ENCODE measurements at regions not wholly inside any gene's neighbourhood (a gene's known extent, or its start where the extent isn't known, plus 50 kb on each side); places are given as distances from the start of the nearest gene placed in this dataset.

- Mint-ChIP-seq H3K36me3 (ENCODE audit: low read depth) (peaks cover 7% of the 10 kb centered on the region), H3K9me3 (peaks cover 7% of the 10 kb centered on the region), H3K4me1 (no peaks in the 10 kb centered on the region), H3K27me3 (ENCODE audit: low read depth) (peaks cover 3% of the 10 kb centered on the region), H3K4me3 (no peak overlapping the region), H3K27ac (ENCODE audit: unreplicated experiment) (no peak overlapping the region)
- no peak for TF ChIP-seq CTCF (conservative IDR thresholded peaks at IDR 0.05)
- DNase-seq (ENCODE audit: low read depth, low spot score), result no peak
These were observed 282.7 kb downstream of the BAMBI start for GRCh38 chr10:28959850-28960501.

DNA sequence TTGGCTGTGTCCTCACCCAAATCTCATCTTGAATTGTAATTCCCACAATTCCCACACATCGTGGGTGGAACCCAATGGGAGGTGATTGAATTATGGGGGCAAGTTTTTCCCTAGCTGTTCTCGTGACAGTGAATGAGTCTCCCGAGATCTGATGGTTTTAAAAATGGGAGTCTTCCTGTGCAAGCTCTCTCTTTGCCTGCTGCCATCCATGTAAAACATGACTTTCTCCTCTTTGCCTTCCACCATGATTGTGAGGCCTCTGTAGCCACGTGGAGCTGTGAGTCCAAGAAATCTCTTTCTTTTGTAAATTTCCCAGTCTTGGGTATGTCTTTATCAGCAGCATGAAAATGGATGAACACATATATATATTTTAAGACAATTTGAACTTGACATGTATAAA is 285.4 kb downstream of the BAMBI start:
- DNase-seq (ENCODE audit: low read depth, low spot score), result no peak
- Mint-ChIP-seq H3K4me3 (no peak overlapping the region), H3K27me3 (ENCODE audit: low read depth) (peaks cover under 1% of the 10 kb centered on the region)

DNA sequence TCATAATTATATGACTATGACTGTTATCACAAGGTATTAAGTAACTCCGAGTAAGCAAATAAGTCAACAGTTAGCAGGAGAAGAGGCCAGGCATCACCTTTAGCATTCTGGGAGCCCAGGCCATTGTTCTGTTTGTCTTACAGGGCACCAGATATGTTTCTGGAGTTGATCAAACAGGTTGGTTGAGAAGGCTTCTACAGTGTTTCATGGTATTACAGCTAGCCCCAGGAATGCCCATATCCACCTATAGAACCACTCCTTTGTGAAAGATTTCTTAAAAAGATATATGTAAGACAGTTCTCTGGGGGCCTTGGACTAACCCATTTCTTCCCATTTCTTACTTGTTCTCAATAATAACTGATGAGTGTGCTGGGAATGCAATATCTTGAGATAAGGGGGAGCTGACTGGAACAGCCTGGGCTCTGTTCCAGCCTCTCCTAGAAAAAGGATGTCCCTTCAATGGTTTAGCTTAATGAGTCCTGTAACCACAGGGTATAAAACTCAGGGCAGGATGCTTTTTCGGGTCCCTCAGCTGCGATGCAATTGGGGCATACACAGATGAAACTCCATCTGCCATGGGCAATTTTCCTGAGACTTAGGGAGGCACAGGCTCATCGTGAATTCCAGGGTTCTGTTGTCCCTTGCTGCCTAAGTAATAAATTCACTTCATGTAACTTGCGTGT is 286.4 kb downstream of the BAMBI start:
- no peak for TF ChIP-seq CTCF (conservative IDR thresholded peaks at IDR 0.05)

More for the DNA sequence above, 285.4 kb downstream of the BAMBI start:
- Mint-ChIP-seq H3K27ac (ENCODE audit: unreplicated experiment) (no peak overlapping the region), H3K9me3 (peaks cover 3% of the 10 kb centered on the region), H3K4me1 (no peaks in the 10 kb centered on the region), H3K36me3 (ENCODE audit: low read depth) (peaks cover 3% of the 10 kb centered on the region)
- TF ChIP-seq CTCF (conservative IDR thresholded peaks at IDR 0.05), result no peak

DNA sequence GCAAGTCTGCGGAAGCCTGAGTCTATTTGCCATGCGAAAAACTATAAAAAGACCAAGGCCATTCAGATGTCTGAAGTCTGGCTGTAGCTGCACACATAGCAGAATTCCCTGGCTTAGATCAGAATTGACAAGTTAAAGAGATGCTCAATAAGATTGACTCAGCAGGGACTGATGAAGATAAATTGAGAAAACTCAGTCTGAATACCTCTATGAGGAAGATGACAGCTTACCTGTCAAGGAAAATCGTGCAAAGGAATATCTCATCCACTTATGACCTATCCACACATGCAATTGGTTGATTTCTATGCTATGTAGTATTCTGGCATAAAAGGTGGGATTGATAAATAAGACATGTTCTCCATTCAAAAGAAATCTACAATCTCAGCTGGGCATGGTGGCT is 288.6 kb downstream of the BAMBI start:
- TF ChIP-seq CTCF (conservative IDR thresholded peaks at IDR 0.05), result no peak
- H3K4me1 Mint-ChIP-seq, result no peaks in the 10 kb centered on the region
- H3K27me3 Mint-ChIP-seq (ENCODE audit: low read depth), result no peaks in the 10 kb centered on the region
- DNase-seq (ENCODE audit: low read depth, low spot score), result no peak
- H3K9me3 Mint-ChIP-seq, result no peaks in the 10 kb centered on the region
- H3K27ac Mint-ChIP-seq (ENCODE audit: unreplicated experiment), result no peak overlapping the region
- H3K36me3 Mint-ChIP-seq (ENCODE audit: low read depth), result peaks cover 2% of the 10 kb centered on the region
- H3K4me3 Mint-ChIP-seq, result no peak overlapping the region

More for the DNA sequence above, 286.4 kb downstream of the BAMBI start:
- Mint-ChIP-seq H3K4me1 (no peaks in the 10 kb centered on the region), H3K4me3 (no peak overlapping the region), H3K9me3 (no peaks in the 10 kb centered on the region), H3K36me3 (ENCODE audit: low read depth) (peaks cover 2% of the 10 kb centered on the region), H3K27me3 (ENCODE audit: low read depth) (no peaks in the 10 kb centered on the region), H3K27ac (ENCODE audit: unreplicated experiment) (no peak overlapping the region)
- no peak for DNase-seq (ENCODE audit: low read depth, low spot score)

GRCh38 chr10:28967031-28967430 is 289.7 kb downstream of the BAMBI start:
- Mint-ChIP-seq H3K27me3 (ENCODE audit: low read depth) (no peaks in the 10 kb centered on the region), H3K27ac (ENCODE audit: unreplicated experiment) (no peak overlapping the region), H3K4me3 (no peak overlapping the region), H3K4me1 (no peaks in the 10 kb centered on the region), H3K36me3 (ENCODE audit: low read depth) (peaks cover 2% of the 10 kb centered on the region), H3K9me3 (no peaks in the 10 kb centered on the region)
- DNase-seq (ENCODE audit: low read depth, low spot score), result no peak
- no peak for TF ChIP-seq CTCF (conservative IDR thresholded peaks at IDR 0.05)

Measured in neural crest cell (in vitro differentiated cells).